DMS 273 (cell line): ENCODE measurements at regions not wholly inside any gene's neighbourhood (a gene's known extent, or its start where the extent isn't known, plus 50 kb on each side); places are given as distances from the start of the nearest gene placed in this dataset.

Source experiments
- DNase-seq: peaks from one replicate; lab custom pipeline; 2025; ENCODE audit not compliant: unreplicated experiment; lab: John Stamatoyannopoulos, UW

- DNase-seq = no peak
Measured at GRCh38 chr6:125537090-125537489, 212.3 kb upstream of the HEY2 start.

DNA sequence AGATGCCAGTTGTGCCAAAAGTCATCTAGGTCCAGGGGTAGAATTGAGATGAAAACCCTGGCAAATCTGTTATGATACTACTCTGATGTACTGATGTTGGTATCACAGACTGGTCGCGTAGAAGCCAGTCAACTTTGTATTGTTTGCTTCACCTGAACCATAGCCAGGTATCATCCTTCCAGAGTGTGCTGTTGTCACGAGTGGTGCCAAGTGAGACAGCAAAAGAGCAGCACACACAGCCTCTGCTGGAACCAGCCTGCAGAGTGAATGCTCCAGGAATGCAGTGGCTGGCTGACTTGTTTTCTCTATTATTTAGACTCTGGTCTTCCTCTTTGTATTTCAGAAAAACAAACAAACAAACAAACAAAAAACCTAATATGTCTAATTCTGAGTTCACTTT lies 209.5 kb upstream of the HEY2 start:
- no peak for DNase-seq

DNA sequence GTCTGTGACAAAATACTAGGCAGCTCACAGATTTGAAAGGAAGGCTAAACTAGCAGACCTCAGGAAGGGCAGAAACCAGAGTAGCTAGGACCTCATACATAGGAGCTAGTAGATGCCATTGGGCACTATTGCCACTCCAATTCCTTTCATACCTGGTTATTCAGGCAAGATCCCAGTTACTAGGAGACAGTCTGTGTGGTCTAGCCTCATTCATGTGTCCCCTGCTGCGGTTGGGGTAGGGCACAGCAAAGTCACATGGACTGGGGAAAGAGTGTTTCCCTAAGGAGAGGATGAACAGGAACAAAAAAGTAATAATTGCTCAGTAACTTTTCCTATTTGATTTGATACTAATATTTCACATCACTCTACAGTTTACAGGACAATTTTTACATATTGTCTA lies 204.6 kb upstream of the HEY2 start:
- DNase-seq = no peak

- peak; percentile 73 for DNase-seq
Measured at GRCh38 chr6:125546841-125547251, 202.6 kb upstream of the HEY2 start.

GRCh38 chr6:125547381-125547780 lies 202.1 kb upstream of the HEY2 start:
- DNase-seq = no peak

GRCh38 chr6:125549202-125549884 lies 200.1 kb upstream of the HEY2 start:
- DNase-seq = no peak

GRCh38 chr6:125550892-125551291 lies 198.5 kb upstream of the HEY2 start:
- no peak for DNase-seq

DNA sequence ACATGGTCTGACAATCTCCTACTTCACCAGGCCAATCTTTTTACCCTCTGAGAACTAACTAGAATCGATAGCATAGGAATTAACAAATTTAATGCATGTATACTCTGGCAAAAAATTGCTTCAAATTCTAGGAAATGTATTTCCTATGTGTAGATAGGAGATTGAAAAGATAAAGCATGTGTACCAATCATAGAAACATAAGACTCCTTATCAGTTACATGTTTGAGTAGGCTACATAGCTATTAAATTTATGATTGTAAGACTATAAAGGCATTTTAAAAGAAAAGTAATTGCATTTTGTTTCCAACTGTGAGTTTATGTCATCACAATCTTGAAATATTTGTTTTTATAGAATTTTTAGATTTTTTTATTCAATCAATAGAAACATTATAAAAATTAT lies 196.6 kb upstream of the HEY2 start:
- no peak for DNase-seq

- DNase-seq = no peak
Measured at GRCh38 chr6:125554456-125554855, 195.0 kb upstream of the HEY2 start.

GRCh38 chr6:125558241-125558843 lies 191.1 kb upstream of the HEY2 start:
- no peak for DNase-seq

DNA sequence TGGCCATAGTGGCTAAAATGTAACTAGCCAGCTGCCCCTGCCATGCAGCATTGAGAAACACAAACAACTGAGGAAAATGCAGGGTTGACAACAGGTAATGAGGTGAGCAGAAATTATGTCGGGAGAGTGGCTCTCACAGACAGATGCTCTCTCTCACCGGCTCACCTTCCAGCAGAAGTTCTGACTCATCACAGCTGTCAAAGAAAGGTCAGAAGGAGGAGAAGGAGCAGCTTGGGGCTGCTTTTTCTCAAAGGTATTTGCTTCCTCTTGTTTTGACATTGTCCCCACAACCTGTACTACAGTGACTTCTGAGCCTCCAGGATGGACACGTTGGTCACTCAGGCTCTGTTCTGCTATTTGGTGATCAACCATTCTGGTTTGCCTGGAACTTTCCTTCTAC lies 190.5 kb upstream of the HEY2 start:
- peak; percentile 12 for DNase-seq

GRCh38 chr6:125562156-125562555 lies 187.3 kb upstream of the HEY2 start:
- no peak for DNase-seq

DNA sequence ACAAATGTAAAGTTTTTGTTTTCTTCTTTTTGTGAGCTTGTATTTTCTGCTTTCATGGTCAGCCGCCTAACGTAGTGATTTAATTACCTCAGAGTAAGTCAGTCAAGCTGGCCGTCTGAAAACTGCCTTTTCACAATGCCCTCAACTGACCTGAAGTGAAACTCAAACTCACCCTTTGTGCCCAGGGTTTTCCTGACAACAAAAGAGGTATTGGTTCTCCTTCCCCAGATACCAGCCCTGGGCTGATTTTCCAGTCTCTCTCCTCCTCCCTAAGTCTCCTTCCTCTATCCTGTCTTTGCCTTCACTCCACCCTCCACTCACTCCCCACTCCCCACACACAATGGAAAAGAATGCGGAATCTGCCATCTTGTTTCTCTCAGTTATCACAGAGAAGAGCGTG lies 184.5 kb upstream of the HEY2 start:
- DNase-seq = no peak

DNA sequence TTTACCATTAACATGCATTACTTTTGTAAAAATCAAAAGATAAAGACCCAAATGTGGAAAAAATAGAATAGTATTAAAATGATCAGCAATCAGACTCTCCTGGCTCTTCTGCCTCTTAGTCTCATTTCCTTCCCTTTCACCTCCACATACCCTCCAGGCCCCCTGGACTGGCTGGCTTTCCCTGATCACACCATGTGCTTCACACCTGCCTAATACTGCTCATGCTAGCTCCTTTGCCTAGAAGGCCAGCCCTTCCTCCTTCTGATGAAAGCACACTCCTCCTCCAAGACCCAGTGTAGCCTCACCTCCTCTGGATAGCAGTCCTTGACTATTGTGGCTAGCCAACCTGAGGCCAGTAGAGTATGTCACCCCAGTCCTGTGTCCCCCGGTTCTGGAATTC lies 182.0 kb upstream of the HEY2 start:
- DNase-seq = no peak

GRCh38 chr6:125568609-125569008 lies 180.8 kb upstream of the HEY2 start:
- no peak for DNase-seq

DNA sequence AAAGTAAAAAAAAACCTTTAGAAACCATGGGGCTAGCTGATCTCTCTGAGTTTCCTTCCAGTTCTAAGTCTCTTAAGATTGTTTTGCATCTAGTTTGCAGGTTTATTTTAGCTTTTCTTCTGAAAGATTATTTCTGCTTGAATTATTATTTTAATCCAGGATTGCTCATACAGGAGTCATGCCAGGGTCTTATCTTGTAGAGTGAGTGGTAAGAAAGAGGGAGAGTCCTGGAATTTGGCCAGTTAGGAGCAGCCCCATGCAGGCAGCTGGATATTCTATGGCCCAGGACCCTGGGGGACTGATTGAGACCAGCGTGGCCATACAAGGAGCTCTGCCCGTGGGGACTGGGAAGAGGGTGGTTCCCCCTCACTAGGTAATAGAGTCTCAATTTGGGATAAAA lies 178.9 kb upstream of the HEY2 start:
- no peak for DNase-seq

DNA sequence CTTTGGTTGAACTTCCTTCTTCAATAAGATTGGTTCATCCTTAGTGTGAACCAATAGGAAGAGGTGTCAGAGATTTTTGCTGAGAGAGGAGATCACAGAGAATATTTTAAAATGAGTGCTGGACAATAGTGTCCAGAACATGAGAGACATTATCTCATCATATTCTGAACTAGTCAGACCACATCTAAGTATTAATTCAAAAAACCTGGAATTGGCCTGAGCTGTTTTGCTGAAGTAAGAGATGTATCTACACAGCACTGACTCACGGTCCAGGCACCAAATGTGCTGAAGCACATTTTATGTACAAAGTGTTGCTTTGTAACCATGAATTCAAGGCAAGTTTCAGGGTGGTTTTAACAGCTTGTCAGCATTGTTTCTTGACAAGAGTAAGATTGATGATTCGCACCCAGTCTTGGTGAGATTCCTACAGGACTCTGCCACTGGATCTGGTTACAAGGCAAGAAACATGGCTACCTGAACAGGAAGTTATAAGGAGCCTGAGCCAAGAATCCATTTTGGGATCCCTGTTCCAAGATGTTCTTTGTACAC lies 178.2 kb upstream of the HEY2 start:
- DNase-seq = no peak

- peak; percentile 16 for DNase-seq
Measured at GRCh38 chr6:125574604-125575003, 174.8 kb upstream of the HEY2 start.

DNA sequence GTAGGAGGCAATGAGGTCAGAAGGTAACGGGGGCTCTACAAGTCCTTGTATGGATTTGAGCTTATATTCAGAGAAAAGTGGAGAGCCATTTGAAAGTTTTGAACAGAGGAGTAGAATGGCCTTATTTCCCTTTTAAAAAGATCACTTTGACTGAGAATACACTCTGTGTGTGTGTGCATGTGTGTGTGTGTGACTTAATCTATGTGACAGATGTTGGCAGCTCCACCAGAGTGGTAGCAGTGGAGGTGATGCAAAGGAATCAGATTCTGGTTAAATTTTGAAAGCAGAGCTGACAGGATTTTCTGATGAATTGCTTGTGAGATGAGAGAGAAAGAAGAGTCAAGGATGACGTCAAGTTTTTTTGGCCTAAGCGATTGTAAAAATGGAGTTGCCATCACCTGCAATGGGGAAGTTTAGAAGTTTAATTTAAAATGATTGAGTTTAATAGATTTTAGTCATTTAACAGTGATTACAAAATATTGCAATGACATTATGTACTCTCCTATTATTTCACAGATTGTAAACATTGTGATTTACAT lies 172.2 kb upstream of the HEY2 start:
- DNase-seq = peak; percentile 43

DNA sequence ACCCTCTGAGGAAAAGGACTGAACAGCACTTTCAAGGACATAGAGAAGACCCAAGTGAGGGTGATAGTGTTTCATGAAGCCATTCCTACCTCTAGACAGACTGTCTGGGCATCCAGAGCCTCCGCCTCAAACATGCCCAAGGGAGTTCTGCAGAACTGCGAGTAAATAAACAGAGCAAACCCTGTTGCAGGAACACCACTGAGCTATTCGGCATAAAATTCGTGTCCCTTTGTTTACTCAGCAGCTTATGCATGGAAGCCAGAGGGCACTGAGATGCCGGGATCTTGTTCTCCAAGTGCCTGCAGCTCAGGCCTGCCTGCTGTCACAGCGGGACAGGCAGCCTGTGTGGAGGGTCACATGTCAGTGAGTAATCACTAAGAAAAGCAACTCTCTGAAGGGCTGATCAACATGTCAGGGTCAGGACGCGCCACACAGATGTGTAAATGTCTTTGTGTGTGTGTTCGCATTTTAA lies 164.9 kb upstream of the HEY2 start:
- DNase-seq = peak; percentile 71

GRCh38 chr6:125585470-125585869 lies 164.0 kb upstream of the HEY2 start:
- DNase-seq = no peak

DNA sequence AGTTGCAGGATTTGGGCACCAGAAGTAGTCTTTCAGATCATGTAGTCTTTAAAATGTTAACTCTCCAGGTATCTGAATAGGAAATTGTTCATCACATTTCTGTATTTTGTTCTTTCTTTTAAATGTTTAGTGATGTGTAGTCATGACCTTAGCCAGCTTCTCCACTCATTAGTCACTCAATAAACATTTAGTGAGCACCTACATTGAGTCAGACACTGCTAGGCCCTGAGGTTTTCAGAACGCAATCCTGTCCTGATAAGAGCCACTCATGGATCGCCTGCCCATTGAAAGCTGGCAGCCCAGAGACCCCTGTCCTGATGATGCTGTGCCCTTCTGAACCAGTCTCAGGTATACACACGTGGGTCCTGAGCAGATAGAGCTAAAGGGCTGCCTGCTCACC lies 163.4 kb upstream of the HEY2 start:
- DNase-seq = no peak
